Endothelial cell of hepatic sinusoid (primary cell): ENCODE measurements at regions not wholly inside any gene's neighbourhood (a gene's known extent, or its start where the extent isn't known, plus 50 kb on each side); places are given as distances from the start of the nearest gene placed in this dataset.
"Not testable (repeated sequence)": the region's sequence is repeated elsewhere in the genome, so short reads cannot be mapped to it uniquely, and the experiment has no call there.

ENCODE experiments used
- in situ Hi-C: cut with HindIII; loops from 2 replicates; pipeline ENCODE4 v1.10.0; 2017; ENCODE audit warnings: low sequenced_read_pairs

DNA sequence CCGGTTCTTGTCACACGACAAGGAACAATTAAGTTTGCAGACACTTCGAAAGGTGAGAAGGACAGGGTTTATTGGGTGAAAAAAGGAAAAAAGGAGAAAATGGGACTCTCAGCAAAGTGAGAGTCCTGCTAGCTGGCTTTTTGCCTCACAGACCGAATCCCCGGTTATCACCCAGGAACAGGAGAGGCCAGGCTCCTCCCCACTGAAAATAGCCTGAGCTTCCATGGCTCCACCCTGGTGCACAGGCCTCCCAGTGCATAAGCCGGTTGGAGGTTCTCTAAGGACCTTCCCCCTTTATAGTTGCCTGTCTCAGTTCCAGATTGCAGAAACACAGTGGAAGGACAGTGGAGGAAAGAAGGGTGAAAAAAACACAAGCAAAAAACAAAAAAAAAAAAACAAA lies 571.7 kb downstream of the KCTD12 start:
- in situ Hi-C loops, result no loop called here

DNA sequence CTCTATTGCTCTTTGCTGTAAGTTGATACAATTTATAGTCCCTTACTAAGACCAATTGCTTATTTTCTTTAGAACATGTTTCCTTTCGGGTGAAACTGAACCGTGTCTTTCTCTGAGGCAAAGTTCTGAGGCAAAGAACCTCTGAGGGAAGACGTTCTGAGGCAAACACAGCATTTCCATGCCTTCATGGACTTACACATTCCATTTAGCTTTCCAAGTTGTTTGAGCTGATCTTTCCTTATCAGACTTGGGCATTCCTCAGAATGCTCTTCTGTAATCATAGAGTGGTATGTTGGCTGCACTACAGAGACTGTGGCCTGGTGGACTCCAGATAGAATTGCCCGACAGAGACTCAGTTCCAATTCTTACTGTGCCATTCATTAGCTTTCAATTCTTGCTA lies 579.1 kb downstream of the KCTD12 start:
- in situ Hi-C loops, result no loop called here

DNA sequence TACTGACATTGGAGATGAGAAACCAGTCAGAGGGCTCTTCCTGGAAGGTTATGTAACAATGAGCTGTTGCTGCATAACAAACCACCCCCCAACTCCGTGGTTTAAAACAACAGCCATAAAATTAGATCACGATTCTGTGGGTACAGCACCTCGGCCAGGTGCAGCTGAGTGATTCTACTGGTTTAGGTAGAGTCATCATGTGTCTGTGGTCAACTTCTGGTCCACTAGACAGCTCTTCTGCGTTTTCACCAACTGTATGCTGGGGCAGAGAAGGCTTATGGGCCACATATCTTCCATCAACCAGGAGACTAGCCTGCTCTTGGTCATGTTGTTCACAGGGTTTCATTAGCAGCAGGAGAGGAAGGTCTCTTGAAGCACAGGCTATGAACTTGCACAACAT lies 585.5 kb downstream of the KCTD12 start:
- in situ Hi-C loops, result no loop called here

DNA sequence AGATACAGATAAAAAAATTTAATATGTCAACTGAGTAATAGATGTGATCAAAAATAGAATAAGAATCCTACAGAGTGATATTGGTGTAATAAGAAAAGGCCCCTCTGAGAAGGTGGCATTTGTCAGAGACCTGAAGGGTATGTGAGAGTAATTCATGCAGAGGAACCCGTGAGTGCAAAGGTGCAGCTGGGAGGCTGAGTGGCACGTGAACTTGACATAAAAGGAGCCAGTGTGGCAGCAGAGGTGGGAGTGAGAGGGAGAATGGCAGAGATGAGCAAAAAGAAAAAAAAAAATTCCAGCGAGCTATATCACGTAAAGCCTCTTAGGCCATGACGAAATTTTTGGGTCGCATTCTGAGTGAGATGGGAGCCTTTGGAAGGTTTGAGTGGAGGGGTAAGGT lies 588.9 kb downstream of the KCTD12 start:
- in situ Hi-C loops, result no loop called here

DNA sequence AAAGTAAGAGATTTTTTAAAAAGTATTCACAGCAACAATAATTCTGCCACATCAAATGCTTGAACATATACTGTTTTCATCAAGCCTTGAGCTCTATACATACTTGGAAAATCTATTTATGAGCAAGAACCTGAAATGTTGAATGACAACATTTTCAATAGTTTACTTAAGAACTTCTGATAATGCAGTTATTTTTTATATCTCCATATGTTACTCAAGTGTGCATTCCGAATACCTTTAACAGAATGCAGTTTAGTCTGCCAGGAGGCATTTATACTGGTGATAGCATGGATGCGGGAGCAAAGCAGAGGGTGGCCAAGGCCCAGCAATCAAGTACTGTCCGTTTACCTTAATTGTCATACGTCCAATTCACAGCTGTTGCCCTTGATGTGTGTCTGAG lies 589.5 kb downstream of the KCTD12 start:
- in situ Hi-C loops, result no loop called here

DNA sequence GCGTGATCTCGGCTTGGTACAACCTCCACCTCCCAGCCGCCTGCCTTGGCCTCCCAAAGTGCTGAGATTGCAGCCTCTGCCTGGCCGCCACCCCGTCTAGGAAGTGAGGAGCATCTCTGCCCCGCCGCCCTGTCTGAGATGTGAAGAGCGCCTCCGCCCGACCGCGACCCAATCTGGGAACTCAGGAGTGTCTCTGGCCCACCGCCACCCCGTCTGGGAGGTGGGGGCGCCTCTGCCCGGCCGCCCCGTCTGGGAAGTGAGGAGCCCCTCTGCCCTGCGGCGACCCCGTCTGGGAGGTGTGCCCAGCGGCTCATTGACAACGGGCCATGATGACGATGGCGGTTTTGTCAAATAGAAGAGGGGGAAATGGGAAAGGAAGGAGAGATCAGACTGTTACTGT lies 591.2 kb downstream of the KCTD12 start:
- in situ Hi-C loops, result not testable (repeated sequence)

DNA sequence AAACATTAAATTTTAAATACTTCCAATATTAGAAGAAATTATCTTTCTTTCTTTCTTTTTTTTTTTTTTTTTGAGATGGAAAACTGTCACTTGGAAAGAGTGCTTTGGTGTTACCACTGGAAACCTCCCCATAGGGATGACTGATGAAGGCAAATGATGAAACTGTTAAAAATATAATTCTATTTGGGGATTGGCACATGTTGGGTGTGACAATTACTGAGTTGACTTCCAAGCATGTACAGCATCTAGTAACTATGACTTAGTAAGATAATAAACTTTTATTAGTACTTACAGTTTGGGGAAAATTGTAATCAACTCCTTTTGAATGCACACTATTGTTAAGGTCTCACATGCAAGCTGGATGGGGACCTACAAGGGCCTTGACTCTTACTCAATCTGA lies 592.5 kb downstream of the KCTD12 start:
- in situ Hi-C loops, result no loop called here

DNA sequence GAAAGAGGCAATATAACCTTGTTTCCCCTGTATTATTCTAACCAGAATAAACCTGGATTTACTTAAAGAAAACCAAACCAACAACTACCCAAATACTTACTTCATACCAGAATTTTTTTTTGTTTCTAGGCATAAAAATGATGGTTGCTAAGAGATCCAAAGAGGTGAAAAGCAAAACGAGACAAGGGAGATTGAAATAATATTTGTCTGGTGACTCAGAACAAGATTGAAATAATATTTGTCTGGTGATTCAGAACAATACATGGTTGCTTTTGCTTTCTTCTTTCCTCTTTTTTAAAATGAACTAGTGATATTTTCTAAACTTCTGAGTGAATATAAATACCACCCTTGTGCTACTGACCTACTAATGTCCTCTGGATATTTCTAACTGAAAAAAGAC lies 592.9 kb downstream of the KCTD12 start:
- in situ Hi-C loops, result no loop called here

DNA sequence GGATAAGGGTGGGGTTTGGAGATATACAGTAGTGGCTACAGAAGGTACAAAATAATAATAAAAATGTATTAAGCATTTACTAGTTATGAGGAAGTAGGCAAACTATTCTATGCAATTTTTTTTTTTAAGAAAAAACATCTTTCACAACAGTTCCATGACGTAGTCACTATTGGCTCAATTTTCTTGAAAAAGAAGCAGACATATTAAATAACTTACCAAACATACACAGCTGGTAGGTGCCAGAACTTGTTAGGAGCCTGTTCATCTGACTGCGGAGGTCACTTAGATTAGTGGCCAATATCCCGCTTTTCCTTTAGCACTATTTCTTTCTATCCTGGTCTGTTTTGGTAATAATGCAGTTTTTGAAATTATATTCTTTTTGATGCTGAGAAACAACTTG lies 593.5 kb downstream of the KCTD12 start:
- in situ Hi-C loops, result no loop called here

DNA sequence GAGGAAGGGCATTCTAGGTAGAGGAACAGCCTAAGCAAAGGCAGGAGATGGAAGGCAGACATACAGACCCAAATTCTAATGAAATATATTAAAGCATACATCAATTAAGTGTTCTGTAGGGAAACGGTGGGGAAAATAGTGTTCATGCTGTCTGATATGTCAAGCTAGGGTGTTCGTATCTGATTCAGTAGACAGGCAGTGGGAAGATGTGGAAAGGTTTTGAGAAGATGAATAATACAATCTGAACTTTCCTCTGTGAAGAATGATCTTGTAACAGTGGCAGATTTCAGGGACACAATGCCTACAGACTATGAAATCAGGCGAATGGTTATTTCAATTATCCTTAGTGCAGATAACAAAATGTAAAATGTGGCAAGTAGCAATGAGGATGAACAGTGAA lies 594.2 kb downstream of the KCTD12 start:
- in situ Hi-C loops, result no loop called here

DNA sequence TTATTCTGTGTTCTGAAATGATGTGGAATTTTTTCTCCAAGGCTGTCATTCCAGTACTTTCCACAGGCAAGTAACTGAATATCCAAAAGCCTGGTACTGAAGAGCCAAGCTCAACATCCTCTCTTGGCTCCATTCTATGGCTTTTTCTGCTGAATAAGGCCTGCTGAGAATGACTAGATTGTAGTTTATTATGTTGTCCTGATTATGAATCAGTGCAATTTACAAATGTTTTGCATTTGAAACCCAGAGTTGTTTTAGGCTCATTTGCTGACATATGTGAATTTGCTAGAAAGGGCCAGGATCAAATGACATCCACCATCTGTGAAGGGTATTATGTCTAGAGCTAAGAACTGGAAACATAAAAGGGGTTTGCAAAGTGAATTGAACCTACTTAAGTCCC lies 596.6 kb downstream of the KCTD12 start:
- in situ Hi-C loops, result no loop called here

DNA sequence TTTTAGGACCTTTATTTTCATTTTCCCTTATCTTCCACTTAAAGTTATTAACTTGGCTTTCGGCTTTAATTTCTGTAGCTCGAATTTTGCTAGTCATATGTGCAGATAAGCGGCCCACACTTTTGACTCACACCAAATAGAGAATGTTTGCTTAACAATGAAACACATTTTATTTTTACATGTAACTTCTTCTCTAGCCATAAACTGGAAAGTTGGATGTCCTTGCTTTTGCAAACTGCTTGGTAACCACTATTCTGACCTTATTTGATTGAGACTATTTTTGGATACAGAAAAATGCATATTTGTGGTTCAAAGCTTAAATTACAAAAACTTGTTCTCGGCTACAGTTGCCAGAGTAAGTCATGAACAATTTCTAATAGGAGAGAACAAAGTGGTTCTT lies 600.0 kb downstream of the KCTD12 start:
- in situ Hi-C loops, result no loop called here

DNA sequence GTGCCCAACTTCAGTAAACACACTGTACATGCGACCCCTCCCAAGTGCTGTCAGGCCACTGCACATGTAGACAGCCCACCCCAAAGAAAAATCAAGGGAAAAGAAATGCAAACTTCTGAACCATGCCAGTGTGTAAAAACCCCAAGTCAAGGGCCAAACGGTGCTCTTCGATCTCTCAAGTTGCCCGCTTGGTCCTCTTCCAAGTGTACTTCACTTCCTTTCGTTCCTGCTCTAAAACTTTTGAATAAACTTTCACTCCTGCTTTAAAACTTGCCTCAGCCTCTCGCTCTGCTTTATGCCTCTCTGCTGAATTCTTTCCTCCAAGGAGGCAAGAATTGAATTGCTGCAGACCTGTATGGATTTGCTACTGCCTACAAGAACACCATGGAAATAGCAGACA lies 600.7 kb downstream of the KCTD12 start:
- in situ Hi-C loops, result no loop called here

DNA sequence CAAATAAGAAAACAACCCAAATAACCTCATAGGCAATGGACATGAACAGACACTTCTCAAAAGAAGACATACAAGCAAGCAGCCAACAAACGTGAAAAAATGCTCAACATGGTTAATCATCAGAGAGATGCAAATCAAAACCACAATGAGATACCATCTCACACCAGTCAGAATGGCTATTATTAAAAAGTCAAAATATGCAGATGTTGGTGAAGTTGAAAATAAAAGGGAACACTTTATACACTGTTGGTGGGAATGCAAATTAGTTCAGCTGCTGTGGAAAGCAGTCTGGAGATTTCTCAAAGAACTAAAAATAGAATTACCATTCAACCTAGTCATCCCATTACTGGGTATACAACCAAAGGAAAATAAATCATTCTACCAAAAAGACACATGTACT lies 606.4 kb downstream of the KCTD12 start:
- in situ Hi-C loops, result not testable (repeated sequence)

DNA sequence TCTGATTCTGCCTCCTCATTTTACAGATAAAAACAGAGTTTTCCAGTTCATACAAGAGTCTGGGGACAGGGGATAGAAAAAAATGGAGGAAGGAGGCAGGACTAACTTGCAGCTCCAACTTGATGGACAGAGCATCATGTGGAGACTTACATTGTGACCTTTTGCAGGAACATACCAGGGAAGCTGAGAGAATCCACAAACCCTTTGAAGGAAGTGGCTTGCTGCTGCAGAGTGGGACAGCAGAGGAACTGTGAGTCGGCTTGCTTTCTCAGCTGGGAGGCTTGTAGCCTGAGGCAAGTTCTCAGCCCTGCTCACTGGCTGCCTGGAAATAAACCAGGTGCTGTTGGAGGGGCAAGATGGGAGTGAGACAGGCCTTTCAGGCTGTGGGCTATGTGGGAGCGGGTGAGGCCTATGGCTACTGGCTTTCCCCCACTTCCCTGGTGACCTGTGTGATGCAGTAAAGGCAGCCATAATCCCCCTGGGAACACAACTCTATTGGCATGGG lies 614.4 kb downstream of the KCTD12 start:
- in situ Hi-C loops, result no loop called here

DNA sequence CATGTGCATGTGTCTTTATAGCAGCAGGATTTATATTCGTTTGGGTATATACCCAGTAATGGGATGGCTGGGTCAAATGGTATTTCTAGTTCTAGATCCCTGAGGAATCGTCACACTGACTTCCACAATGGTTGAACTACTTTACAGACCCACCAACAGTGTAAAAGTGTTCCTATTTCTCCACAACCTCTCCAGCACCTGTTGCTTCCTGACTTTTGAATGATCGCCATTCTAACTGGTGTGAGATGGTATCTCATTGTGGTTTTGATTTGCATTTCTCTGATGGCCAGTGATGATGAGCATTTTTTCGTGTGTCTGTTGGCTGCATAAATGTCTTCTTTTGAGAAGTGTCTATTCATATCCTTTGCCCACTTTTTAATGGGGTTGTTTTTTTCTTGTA lies 617.9 kb downstream of the KCTD12 start:
- in situ Hi-C loops, result not testable (repeated sequence)

DNA sequence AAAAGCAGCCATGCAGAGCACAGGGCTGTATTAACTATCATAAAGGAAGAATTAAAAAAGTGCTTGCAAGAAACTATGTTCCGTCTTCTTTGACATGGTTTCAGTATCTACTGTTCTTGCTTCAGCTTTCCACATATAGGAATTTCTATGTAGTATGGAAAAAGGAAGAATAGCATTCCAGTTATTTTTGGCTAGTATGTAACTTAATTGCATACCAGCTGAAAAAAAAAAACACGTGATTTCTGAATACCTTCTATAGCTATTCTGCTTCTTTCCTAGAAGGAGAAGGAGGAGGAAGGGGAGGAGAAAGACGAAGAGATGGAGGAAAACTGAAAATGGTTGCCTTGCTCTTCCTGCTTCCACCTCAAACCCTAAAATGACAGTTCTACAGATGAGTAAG lies 619.0 kb downstream of the KCTD12 start:
- in situ Hi-C loops, result no loop called here

DNA sequence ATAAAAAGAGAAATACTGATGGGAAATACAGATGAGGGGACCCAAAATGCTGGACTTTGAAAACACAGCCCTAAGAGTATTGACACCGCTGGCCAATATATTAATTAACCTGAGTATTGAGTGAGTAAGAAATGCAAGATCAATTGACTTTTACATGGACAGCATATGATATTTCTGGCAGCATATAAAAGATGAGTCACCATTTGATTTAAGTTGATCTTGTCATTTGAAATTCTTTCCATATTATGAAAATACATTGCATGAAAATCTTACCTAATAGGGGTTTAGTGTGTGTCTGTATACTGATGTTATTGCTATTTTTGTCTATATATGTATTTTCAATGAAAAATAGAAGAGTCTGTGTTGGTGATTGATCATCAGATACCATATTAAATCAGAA lies 619.6 kb downstream of the KCTD12 start:
- in situ Hi-C loops, result no loop called here

DNA sequence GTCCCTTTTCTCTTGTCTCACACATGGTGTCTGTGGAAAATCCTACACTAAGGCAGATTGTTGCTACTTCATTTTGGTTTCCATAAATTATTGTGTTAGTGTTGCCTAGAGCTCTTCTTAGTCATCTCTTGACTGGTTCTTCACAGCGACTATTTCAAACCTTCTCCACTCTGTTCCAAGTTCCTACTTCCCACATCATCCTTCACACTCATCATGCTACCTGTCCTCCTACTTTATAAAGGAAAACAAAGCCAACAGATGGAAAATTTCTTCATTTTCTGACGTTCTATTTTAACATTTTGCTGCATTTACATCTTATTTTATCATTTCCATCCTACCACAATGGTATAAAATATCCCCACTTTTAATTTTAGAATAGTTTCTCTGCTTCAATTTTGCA lies 614.1 kb downstream of the LMO7 start:
- in situ Hi-C loops, result no loop called here

DNA sequence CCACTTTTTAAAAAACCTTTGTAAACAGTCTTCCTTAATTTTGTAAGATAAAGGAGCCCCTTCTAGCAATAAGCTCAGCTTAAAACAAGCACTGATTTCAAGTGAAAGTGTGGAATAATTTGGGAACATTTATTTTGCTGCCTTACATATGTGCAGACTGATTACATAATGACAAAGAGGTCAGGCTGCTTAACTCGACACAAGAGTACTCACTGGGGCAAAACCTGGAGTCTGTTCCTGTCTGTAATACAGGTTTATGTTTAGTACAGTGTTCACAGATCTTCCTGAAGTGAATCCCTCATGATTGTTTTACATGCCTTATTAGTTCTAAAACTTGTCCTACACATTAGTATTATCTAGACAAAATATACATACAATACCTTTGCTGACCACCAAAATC lies 609.8 kb downstream of the LMO7 start:
- in situ Hi-C loops, result no loop called here

DNA sequence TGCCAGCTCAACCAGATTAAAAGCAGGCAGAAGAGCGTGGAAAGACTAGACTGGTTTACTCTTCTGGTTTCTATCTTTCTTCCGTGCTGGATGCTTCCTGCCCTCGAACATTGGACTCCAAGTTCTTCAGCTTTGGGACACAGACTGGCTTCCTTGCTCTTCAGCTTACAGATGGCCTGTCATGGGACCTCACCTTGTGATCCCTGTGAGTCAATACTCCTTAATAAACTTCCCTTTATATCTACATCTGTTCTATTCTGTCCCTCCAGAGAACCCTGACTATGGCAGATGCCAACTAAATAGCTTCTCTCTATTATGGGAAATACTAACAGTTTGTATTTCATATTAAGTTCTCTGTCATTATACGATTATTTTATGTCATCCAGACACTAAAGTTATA lies 609.1 kb downstream of the LMO7 start:
- in situ Hi-C loops, result no loop called here

DNA sequence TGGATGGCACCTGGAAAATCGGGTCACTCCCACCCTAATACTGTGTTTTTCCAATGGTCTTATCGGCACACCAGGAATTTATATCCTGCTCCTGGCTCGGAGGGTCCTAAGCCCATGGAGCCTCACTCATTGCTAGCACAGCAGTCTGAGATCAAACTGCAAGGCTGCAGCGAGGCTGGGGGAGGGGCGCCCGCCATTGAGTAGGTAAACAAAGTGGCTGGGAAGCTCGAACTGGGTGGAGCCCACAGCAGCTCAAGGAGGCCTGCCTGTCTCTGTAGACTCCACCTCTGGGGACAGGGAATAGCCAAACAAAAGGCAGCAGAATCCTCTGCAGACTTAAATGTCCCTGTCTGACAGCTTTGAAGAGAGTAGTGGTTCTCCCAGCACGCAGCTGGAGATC lies 607.0 kb downstream of the LMO7 start:
- in situ Hi-C loops, result not testable (repeated sequence)

DNA sequence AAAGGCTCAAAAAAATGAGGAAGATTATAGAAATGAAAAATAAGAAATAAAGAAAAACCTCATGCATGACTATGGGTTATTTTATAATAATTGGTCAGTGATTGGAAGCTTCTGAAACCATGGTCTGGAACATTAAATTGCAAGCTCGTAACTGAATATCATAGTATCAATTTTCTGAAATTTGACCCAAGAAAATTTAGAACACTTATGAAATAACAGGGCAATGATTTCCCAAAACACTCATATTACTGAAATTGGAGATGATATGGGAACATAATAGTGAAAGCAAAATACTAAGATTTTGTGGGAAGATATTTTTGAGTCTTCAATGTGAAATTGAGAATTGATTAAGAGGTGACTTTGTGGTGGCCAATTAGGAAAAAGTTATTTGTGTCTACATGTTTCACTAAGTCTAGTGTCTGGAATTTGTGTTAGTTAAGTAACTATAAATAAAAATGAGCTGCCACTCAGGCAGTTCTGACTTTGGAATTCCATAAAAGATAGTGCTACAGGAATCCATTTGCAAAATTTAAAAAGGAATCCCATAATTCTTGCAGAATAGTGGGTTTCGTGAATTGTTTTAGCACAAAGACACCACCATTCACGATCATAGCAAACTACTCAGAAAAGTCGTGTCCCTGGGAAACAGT lies 603.0 kb downstream of the LMO7 start:
- in situ Hi-C loops, result no loop called here
